ENCODE measurements at regions not wholly inside any gene's neighbourhood (a gene's known extent, or its start where the extent isn't known, plus 50 kb on each side); places are given as distances from the start of the nearest gene placed in this dataset.

DNA sequence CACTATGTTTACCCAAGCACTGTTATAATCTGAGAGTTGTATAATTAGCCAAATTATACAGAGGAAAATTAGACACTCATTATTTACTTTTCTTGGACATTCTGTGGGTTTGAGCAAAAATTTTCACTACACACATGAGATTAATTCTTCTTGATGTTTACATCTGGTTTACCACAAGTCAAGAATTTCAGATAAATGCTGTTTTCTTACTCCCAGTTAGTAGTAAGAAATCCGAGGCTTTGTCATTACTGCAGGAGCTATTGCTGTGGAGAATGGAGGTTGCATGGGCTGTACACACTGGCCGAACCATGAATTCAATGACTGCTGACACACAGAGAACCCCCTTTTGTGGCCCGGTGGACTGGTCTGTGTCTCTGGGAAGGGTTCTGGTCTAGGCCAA lies 207.7 kb upstream of the CFAP20DC start:
- no peak for DNase-seq
- Histone ChIP-seq H3K36me3 (no peaks in the 10 kb centered on the region), H3K27me3 (no peaks in the 10 kb centered on the region), H3K27ac (no peak overlapping the region), H3K4me3 (no peak overlapping the region), H3K4me1 (no peaks in the 10 kb centered on the region), H3K9me3 (no peaks in the 10 kb centered on the region)
- TF ChIP-seq POLR2AphosphoS5 (IDR thresholded peaks at IDR 0.05) (no peak), POLR2A (IDR thresholded peaks at IDR 0.05) (no peak), EP300 (IDR thresholded peaks at IDR 0.05) (no peak)
- TF ChIP-seq, protein P1, sequence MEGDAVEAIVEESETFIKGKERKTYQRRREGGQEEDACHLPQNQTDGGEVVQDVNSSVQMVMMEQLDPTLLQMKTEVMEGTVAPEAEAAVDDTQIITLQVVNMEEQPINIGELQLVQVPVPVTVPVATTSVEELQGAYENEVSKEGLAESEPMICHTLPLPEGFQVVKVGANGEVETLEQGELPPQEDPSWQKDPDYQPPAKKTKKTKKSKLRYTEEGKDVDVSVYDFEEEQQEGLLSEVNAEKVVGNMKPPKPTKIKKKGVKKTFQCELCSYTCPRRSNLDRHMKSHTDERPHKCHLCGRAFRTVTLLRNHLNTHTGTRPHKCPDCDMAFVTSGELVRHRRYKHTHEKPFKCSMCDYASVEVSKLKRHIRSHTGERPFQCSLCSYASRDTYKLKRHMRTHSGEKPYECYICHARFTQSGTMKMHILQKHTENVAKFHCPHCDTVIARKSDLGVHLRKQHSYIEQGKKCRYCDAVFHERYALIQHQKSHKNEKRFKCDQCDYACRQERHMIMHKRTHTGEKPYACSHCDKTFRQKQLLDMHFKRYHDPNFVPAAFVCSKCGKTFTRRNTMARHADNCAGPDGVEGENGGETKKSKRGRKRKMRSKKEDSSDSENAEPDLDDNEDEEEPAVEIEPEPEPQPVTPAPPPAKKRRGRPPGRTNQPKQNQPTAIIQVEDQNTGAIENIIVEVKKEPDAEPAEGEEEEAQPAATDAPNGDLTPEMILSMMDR (IDR thresholded peaks at IDR 0.05): no peak
- intact Hi-C loops (cut with DNase I): no loop called here
- WGBS, 2 donors: 78 to 84% methylated on average over 3 of the region's 3 CpGs

DNA sequence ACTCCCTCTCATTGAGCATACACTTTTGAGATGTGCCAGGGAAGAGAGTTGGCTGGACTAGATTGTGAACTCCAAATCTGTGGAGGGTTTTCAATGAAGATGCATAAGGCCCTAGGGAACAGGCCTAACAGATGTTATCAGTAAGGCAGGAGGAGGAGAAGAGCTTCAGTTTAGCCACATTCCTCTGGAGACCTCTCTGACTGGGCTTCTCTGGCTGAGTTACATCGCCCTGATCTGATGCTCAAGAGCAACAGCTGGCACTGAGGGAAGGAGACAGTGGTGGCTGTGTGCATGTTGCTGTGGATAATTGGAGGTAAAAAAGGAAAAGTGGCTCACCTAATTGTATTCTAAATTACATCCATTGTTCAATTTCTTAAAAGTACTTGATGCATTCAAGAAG lies 206.4 kb upstream of the CFAP20DC start:
- DNase-seq: no peak
- TF ChIP-seq POLR2A (IDR thresholded peaks at IDR 0.05): no peak
- TF ChIP-seq, protein P1 (IDR thresholded peaks at IDR 0.05): no peak
- TF ChIP-seq EP300 (IDR thresholded peaks at IDR 0.05): no peak
- no peak for TF ChIP-seq POLR2AphosphoS5 (IDR thresholded peaks at IDR 0.05)
- Histone ChIP-seq H3K9me3 (no peaks in the 10 kb centered on the region), H3K4me3 (no peak overlapping the region), H3K4me1 (no peaks in the 10 kb centered on the region), H3K27me3 (no peaks in the 10 kb centered on the region), H3K27ac (no peak overlapping the region), H3K36me3 (no peaks in the 10 kb centered on the region)
- 73 to 87% methylated on average over 1 of the region's 1 CpG for WGBS, 2 donors
- intact Hi-C loops (cut with DNase I): no loop called here

GRCh38 chr3:59254976-59255375 lies 205.2 kb upstream of the CFAP20DC start:
- Histone ChIP-seq H3K36me3 (no peaks in the 10 kb centered on the region), H3K4me1 (no peaks in the 10 kb centered on the region), H3K27me3 (no peaks in the 10 kb centered on the region), H3K4me3 (no peak overlapping the region), H3K27ac (no peak overlapping the region), H3K9me3 (no peaks in the 10 kb centered on the region)
- TF ChIP-seq POLR2AphosphoS5 (IDR thresholded peaks at IDR 0.05): no peak
- TF ChIP-seq, protein P1 (IDR thresholded peaks at IDR 0.05): no peak
- TF ChIP-seq POLR2A (IDR thresholded peaks at IDR 0.05): no peak
- TF ChIP-seq EP300 (IDR thresholded peaks at IDR 0.05): no peak
- DNase-seq: no peak
- 85% methylated on average over 3 of the region's 3 CpGs for WGBS, 2 donors
- intact Hi-C loops (cut with DNase I): no loop called here

DNA sequence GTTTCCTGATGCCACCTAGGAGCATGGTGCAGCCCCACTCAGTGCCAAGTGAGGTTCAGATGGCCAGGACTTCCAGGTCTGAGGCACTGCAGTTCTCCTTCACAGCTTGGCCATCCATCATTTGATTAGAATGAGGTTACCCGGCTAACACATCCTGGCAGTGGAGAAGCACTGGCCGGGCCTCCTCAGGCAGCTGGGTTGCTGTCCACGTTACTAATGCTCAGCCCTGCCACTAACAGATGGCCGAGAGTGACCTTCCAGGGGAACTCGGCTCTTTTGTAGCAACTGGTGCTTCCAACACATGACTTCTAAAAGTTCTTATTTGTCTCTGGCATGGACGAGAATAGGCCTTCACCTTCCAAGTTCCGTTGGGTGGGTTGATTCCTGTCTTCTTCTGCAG lies 204.6 kb upstream of the CFAP20DC start:
- Histone ChIP-seq H3K27ac (no peak overlapping the region), H3K27me3 (no peaks in the 10 kb centered on the region), H3K36me3 (no peaks in the 10 kb centered on the region), H3K9me3 (no peaks in the 10 kb centered on the region), H3K4me1 (no peaks in the 10 kb centered on the region), H3K4me3 (no peak overlapping the region)
- no peak for TF ChIP-seq EP300 (IDR thresholded peaks at IDR 0.05)
- no peak for TF ChIP-seq POLR2A (IDR thresholded peaks at IDR 0.05)
- intact Hi-C loops (cut with DNase I): no loop called here
- no peak for DNase-seq
- 85 to 88% methylated on average over 7 of the region's 7 CpGs for WGBS, 2 donors

- no peak for DNase-seq
- Histone ChIP-seq H3K4me1 (no peaks in the 10 kb centered on the region), H3K9me3 (no peaks in the 10 kb centered on the region), H3K36me3 (no peaks in the 10 kb centered on the region), H3K27me3 (no peaks in the 10 kb centered on the region), H3K4me3 (no peak overlapping the region), H3K27ac (no peak overlapping the region)
- WGBS, 2 donors: 79 to 87% methylated on average over 2 of the region's 2 CpGs
- intact Hi-C loops (cut with DNase I): no loop called here
- TF ChIP-seq, protein P1 (IDR thresholded peaks at IDR 0.05): no peak
- TF ChIP-seq POLR2A (IDR thresholded peaks at IDR 0.05) (no peak), EP300 (IDR thresholded peaks at IDR 0.05) (no peak), POLR2AphosphoS5 (IDR thresholded peaks at IDR 0.05) (no peak)
Observed at GRCh38 chr3:59253523-59253922, 203.7 kb upstream of the CFAP20DC start.

Measured in sigmoid colon (tissue), 6 donors.